HG03378 (cell line): ENCODE measurements at regions not wholly inside any gene's neighbourhood (a gene's known extent, or its start where the extent isn't known, plus 50 kb on each side); places are given as distances from the start of the nearest gene placed in this dataset.
A peak's percentile ranks its signal among the peaks of the same experiment; 100 is the strongest.
"Not testable (repeated sequence)": the region's sequence is repeated elsewhere in the genome, so short reads cannot be mapped to it uniquely, and the experiment has no call there.

ENCODE experiments used
- ATAC-seq: cut with Tn5 transposase; IDR thresholded peaks from one replicate; pipeline ENCODE4 v1.9.1; 2021; ENCODE audit warnings: mild to moderate bottlenecking, moderate library complexity; ENCODE audit not compliant: unreplicated experiment

- ATAC-seq, result not testable (repeated sequence)
Measured at GRCh38 chr5:119299242-119299614, 56.6 kb upstream of the TNFAIP8 start.

GRCh38 chr5:119299615-119300310 lies 56.1 kb upstream of the TNFAIP8 start:
- not testable (repeated sequence) for ATAC-seq

GRCh38 chr5:119300311-119300670 lies 55.5 kb upstream of the TNFAIP8 start:
- ATAC-seq, result no peak

GRCh38 chr5:119301210-119301609 lies 54.6 kb upstream of the TNFAIP8 start:
- no peak for ATAC-seq

- no peak for ATAC-seq
Measured at GRCh38 chr5:119301906-119302305, 53.9 kb upstream of the TNFAIP8 start.

GRCh38 chr5:119302449-119302848 lies 53.4 kb upstream of the TNFAIP8 start:
- no peak for ATAC-seq

- peak; percentile 60 for ATAC-seq
Measured at GRCh38 chr5:119302916-119303897, 52.6 kb upstream of the TNFAIP8 start.

GRCh38 chr5:119304439-119305211 lies 51.2 kb upstream of the TNFAIP8 start:
- no peak for ATAC-seq
